CD4-positive, alpha-beta T cell treated with Interleukin-4 for 1 hour (primary cell): ENCODE measurements at regions not wholly inside any gene's neighbourhood (a gene's known extent, or its start where the extent isn't known, plus 50 kb on each side); places are given as distances from the start of the nearest gene placed in this dataset.

Experiments
- DNase-seq, 2 donors: peaks; one replicate each; pipeline ENCODE4 v3.0.0-alpha.2; 2020 to 2022

GRCh38 chr2:74036010-74036409 is 51.3 kb downstream of the TET3 start:
- no peak for DNase-seq

- DNase-seq = no peak
These were observed 51.9 kb downstream of the TET3 start for GRCh38 chr2:74036450-74037195.

GRCh38 chr2:74037379-74037860 is 52.7 kb downstream of the TET3 start:
- peak in 1 of 2 donors; percentile 42 for DNase-seq

GRCh38 chr2:74039611-74040010 is 54.9 kb downstream of the TET3 start:
- DNase-seq = no peak

- no peak for DNase-seq
These were observed 56.5 kb downstream of the TET3 start for GRCh38 chr2:74041182-74041581.

- no peak for DNase-seq
These were observed 57.0 kb downstream of the TET3 start for GRCh38 chr2:74041726-74042125.

- DNase-seq = no peak
These were observed 57.9 kb downstream of the TET3 start for GRCh38 chr2:74042606-74043005.

- no peak for DNase-seq
These were observed 58.9 kb downstream of the TET3 start for GRCh38 chr2:74043345-74044329.

GRCh38 chr2:74044999-74045398 is 60.3 kb downstream of the TET3 start:
- no peak for DNase-seq

GRCh38 chr2:74045454-74045853 is 60.7 kb downstream of the TET3 start:
- no peak for DNase-seq

GRCh38 chr2:74046441-74046840 is 61.7 kb downstream of the TET3 start:
- no peak for DNase-seq

- no peak for DNase-seq
These were observed 62.4 kb downstream of the TET3 start for GRCh38 chr2:74047152-74047551.

- DNase-seq = no peak
These were observed 63.4 kb downstream of the TET3 start for GRCh38 chr2:74048147-74048546.

GRCh38 chr2:74048843-74049519 is 64.3 kb downstream of the TET3 start:
- no peak for DNase-seq

- no peak for DNase-seq
These were observed 65.4 kb downstream of the TET3 start for GRCh38 chr2:74050151-74050550.

GRCh38 chr2:74051504-74051903 is 66.8 kb downstream of the TET3 start:
- DNase-seq = no peak

- DNase-seq = peak; percentile 28 to 39
These were observed 68.3 kb downstream of the TET3 start for GRCh38 chr2:74052732-74053710.

GRCh38 chr2:74053959-74054715 is 69.4 kb downstream of the TET3 start:
- no peak for DNase-seq

GRCh38 chr2:74059137-74059775 is 74.5 kb downstream of the TET3 start:
- no peak for DNase-seq

GRCh38 chr2:74063486-74063885 is 78.8 kb downstream of the TET3 start:
- no peak for DNase-seq

- DNase-seq = no peak
These were observed 80.7 kb downstream of the TET3 start for GRCh38 chr2:74065456-74065855.
